Activated gamma-delta T cell treated with Interleukin-2 at 50 U/mL for 16 hours (primary cell): ENCODE measurements at regions not wholly inside any gene's neighbourhood (a gene's known extent, or its start where the extent isn't known, plus 50 kb on each side); places are given as distances from the start of the nearest gene placed in this dataset.

Experiments used
- DNase-seq: peaks from one replicate; pipeline ENCODE4 v3.0.0-alpha.2; 2020

DNA sequence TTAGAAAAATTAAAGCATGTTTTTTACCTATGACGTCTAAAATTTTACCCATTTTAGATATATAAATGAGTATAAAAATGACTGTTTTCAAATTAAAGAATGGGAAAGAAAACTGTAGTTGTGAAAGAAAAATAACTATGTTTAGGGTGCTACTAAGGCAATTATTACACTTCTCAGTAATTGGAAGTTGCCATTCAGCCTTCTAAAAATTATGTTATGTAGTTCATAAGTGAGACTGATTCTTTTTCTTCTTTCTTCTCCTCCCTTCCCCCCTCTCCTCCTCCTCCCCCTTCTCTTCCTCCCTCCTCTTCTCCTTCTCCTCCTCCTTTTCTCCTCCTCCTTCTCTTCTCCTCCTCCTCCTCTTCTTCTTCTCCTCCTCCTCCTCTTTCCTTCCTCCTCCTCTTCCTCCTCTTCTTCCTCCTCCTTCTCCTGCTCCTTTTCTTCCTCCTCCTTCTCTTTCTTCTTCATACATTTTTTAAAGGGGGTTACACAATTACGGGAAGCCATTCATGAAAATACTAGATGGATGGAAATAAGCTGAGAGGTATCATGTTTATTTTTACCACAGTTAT lies 223.6 kb downstream of the CETN3 start:
- no peak for DNase-seq

DNA sequence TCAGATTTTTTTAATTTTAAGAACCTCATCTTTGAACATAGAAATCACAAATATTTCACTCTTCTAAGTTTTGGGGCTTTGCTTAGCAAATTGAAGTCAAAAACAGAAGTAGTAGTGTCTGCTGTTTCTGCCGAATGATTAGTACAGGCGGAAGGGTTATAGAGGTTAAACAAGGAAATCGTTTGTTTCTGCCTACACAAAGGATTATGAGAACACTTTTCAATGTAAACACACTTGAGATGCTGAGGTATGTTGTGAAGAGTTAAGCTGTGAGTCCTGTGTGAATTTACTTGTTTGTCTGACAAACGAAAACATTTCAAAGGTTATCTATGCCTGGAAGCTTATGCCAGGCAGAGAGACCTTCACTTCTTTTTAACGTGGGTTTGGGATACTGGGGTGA lies 224.8 kb downstream of the CETN3 start:
- no peak for DNase-seq

DNA sequence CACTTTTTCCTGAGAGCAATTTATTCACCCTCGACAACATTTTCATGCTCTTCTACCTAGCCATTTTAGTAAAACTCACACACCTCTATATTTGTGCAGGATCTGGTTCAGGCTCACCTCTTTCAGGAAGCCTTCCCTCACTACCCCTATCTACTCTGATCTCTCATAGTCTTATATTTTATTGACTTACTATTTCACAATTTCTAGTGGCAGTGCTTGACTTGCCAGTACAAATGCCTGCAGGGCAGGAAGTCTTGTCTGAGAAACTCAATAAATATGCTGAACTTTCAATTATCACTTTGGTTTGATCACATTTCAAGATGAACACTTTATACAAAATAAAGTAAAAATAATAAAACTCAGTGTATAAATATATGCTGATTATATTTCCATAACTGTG lies 226.8 kb downstream of the CETN3 start:
- DNase-seq, result no peak

DNA sequence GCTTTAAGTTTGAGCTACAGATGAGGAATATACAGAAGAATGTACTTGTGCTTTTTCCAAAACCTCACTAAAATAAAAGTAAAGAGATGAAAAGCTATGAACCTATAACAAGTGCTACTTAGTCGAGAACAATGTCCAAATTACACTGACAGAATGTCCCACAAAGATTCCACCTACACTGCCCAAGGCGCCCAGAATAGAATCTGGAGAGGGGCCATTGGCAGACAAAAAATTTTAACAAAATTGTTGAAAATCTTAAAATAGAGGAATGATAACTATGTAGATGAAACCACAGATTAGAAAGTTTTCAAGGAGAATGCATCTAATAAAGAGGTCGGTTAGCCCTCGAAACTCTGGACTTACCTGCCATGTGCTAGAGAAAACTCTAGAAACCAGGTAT lies 235.3 kb downstream of the CETN3 start:
- no peak for DNase-seq

DNA sequence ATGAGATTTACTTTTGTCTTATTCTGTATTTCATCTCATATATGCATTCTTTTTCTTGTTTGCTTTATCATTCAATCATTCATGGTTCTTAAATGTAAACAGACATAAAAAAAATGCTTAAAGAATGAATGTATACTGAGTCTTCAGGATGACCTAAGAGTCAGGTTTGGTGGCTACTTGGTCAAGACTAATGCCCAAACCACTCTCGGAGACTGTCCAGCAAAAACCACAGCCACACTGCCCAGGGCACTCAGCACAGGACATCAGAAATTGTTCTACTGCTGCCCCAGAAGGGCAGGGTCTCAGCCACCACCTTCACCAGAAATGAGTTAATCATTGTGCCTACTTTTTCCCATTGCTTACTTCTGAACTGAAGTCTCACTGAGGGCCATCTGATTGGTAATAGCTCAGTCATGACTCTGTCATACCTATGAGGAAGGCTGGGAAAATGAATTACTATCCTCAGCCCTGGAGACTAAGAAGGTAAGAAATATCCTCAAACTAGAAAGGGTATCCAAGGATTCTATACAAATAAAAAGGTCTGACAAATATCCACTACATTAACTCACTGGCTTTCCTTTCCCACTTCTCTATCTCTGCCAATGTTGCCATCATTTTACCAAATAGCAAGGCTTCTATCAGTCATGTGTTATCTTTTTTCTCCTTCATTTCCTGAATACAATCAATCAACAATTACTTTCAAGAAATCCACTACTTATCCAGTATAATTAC lies 236.1 kb downstream of the CETN3 start:
- no peak for DNase-seq

DNA sequence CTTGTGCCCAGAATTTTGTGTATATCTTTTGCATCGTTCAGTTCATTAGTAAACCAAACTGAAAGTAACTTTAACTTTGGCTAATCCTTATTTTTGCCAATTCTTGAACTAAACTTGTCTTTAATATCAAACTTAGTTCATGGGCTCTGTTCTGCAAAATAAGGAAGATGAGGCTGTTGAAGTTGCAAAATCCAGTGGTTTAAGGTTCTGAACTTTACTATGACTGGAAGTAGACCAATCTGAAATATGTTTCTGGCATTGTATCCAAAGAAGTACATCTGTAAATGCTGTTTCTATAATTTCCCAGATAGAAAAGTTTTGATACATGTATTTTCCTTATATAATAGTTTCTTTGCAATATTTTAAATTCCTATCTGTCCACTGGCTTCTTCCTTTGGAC lies 238.1 kb downstream of the CETN3 start:
- DNase-seq, result no peak

DNA sequence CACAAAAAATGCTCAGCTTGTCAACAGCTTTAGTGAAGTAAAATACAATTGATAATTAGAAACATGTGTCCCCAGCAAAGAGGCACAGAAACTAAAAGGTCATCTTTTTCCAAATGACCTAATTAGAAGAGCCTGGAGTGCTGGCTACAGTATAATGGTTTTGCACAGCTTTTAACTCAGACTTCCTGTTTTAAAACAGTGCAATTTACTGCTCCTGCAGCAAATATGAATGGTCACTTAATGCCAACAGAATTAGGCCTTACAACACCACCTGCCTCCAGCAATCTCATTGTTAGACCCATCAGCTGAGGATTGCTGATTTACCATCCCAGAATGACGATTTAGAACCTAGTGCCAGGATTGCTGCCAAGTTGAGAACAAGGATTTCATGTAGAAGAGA lies 239.3 kb downstream of the CETN3 start:
- no peak for DNase-seq

DNA sequence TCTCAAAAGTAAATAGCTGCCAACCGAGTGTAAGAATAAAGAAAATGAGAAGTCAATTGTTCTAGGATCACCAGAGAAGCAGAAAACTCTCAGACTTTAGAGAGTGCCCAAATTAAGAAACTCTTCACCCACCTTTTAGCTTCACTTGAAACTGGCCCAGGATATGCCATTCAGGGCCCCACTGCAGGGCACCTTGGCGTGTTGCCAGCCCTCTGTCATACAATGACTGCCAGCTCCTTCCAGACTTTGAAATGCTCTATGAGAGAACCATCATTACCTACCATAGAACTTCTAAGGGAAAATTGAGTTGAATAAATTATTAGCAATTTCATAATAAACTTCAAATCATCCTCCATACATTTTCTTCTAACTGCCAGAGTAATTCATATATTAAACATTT lies 240.5 kb downstream of the CETN3 start:
- no peak for DNase-seq

DNA sequence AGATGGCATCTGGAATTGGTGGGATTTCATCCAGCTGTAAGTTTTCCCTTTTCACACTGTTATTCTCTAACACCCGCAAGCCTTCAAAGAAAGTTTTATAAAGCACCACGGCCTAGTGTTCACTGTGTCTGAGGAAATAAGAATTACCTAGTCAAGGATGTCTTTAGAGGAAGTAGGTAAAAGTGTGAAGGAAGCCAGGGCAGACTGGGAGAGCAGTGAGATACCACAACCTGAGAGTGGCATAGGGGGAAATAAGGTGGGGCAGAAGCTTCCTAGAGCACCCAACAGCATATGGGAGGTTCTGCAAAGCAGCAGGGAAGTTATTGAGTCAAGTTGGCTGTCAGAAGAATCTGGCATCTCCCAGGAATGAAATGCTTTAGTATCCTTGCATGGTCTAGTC lies 241.2 kb downstream of the CETN3 start:
- DNase-seq, result no peak

DNA sequence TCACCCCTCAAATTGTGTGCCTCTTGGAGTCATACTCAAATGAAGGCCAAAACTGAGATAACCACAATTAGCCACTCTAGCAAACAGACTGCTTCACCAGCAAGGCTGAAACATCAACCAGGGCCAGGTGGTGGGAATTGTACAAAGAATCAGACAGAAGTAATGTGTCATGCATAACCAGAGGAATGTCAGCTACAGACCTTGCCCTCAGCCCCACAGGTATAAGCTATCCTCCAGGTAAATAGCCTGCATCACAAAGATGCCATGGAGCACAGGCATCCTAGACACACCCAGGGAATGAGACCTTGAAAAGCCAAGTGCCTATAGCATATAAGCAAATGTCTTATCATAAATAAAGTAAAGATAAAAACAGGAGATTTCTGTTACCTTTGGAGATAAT lies 242.7 kb downstream of the CETN3 start:
- no peak for DNase-seq

DNA sequence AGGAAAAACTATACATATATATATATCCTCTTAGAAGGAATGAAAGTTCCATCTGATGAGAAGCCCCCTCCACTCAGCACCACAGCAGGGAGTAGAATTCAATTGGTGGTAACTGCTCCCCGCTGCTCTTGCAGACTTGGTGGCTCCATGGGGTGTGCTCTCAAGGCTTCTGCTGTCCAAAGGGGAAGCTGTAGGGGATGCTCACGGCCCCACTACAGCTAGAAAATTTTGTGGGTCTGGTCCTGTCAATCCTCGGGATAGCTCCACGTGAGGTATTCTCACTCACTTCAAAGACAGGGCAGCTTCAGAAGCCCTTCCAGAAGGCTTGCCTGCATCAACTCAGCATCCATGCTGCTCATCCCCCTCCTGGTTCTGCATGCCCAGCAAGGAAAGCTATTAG lies 247.2 kb downstream of the CETN3 start:
- no peak for DNase-seq

DNA sequence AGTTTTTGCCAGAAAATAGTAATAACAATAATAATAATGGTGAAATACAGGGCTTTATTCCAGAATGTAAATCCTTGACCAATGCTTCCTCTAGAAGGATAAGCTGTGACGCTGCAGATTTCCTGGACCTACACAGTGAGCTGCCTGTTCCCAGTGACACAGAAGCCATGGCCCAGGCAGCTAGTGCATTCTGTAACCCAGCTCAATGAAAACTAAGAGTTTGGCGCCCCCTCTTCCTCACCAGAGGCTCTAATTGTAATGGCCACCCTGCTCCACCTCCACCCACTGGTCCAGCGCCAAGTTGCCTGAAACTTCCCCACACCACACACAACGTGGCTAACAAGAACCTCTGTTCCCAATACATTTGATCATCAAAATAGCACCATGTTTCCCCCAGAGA lies 248.1 kb downstream of the CETN3 start:
- no peak for DNase-seq

DNA sequence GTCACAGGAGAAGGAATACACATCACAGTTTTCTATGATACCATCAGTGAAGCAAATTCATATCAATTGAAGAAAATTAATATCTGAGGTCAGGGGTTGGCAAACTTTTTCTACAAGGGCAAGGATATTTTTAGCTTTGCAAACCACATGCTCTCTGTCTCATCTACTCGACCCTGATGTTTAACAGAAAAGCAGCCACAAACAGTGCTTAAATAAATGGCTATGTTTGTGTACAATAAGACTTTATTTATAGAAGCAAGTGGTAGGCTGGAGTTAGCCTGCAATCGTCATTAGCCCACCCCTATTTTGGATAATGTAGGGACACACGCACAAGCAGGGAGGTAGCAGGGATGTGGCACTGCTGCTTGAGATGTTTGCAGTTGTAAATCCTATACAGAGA lies 251.4 kb downstream of the CETN3 start:
- DNase-seq, result no peak

DNA sequence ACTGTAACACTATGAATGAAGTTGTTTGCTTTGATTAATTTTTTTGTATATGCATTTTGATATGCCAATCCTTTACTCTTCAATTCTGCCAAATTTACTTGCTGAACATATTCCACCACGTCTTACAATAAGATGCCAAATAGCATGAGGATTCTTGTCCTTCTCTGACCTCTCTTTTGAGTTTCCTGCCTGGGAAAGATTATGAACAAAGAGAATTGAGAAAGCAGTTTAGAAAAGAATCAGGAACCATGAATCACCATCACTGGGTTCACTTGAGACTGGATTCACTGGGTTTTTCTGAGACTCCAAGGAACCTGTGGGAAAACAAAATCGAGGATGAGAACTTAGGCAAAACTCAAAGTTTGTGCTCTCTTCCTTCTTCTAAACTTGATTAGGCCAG lies 256.5 kb downstream of the CETN3 start:
- DNase-seq, result no peak

DNA sequence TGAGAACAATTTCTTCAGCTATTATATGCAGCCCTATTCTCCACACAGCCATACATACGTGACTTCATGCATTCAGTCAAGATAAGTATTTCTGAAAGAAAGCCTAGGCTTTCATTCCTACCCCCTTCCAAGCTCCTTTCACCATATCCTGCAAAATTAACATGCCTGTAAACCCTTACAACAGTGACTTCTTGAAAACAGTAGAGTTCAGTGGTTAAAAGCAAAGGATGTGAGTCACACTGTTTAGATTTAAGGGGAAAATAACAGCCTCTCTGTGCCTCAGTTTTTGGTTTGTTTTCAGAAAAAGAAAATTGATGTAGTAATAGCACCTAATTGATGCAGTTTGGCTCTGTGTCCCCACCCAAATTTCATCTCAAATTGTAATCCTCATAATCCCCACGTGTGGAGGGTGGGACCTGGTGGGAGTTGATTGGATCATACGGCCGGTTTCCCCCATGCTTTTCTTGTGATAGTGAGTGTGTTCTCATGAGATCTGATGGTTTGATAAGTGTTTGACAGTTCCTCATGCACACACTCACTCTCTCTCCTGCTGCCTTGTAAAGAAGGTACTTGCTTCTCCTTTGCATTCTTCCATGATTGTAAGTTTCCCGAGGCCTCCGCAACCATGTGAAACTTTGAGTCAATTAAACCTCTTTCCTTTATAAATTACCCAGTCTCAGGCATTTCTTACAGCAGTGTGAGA lies 264.8 kb downstream of the CETN3 start:
- no peak for DNase-seq

DNA sequence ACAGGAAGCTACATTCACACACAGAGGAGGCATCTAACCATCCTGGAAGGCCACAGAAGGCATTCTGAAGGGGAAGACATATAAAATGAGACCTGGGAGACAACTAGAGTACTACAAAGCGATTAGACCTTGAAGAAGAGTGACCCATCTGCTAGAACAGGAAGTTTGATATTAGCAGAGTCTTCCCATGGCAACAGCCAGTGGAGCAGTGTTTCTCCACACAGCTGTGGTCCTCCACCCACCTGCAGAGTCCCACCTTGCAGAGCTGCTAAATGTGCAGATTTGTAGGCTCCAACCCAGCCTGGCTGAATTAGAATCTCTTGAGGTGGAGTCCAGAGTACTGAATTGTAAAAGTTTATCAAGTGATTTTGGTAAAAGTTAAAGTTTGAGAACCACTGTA lies 267.0 kb downstream of the CETN3 start:
- DNase-seq, result no peak

DNA sequence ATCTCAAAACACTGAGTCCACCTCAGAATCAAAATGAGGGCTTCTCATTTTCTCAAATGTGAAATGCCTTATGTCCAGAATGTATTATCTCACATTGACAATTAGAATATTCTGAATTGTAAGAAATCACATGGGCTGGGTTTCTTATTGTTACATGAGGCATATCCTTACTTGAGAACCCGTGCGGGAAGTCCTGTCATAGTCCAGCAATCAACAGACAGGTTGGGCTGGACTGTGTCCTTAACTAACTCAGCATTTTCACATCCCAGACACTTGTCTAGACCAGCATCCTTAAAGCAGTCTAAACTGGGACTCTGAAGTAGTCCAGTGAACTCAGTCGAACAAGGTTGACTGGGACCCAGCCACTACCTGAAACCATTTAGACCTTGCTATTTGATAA lies 267.6 kb downstream of the CETN3 start:
- no peak for DNase-seq

DNA sequence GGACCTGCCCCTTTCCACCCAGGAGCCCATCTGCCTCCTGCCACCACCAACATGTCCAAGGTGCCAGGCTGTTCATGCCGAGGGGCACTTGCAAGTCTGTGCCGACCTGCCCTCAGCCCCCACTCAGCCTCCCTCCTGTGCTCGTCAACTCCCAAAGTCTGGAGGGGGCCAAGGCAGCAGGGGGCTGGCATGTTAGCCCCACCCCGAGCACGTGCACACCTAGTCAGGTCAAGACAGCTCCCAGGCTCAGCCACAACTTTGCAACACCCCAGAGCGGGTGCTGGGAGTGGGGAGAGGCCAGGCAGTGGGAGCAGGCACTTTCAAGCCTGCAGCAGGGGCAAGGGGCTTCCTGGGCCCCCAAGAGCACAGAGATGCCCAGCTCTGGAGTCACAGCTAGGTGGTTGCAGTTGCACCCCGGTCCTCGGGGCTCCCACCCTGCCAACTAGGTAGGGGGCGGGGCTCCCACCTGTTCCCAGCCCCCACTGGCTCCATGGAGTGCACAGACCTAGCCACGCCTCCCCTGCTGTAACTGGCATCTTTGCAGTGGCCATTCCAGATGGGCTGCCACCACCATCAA lies 272.5 kb downstream of the CETN3 start:
- no peak for DNase-seq

DNA sequence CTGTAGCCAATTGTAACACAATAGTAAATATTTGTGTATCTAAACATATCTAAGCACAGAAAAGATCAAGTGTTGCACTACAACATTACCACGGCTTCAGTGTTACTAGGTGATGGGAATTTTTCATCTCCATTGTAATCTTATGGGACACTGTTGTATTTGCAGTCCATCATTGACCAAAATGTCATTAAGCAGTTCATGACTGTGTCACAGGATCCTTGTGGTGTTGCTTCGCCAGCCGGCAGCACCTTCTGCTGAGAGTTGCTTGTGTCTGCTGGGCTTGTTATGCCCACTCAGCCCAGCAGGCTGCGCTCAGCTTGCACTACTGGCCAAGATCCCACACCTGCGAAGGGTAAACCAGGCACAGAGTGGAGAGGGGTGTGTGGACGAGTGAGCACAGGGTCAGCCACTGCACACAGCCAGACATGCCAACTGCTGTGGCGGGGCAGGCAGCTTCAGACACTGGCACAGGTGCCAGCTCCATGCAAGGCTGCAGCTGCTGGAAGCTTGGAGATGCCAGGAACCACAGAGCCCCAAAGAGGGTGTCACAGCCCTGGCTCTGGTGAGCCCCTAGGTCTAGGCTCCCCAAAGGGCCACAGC lies 273.7 kb downstream of the CETN3 start:
- DNase-seq, result no peak

DNA sequence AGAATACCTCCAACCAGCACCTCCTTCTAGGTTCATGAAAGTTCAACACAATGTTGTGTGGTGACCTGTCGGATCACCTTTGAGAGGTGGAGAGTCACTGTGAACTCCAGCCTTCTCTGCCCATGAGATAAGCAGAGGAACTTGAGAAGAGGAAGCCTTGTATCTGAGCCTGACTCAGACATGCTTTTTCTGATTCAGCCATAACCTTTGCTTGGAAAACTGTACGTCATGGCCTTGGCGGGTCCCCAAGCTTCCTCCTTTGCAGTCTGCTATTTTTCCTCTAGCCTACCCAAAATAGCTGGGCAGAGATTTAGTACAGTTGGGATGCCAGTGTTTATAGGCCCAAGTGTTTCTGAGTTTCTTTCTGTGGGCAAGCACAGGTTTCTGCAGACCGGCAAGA lies 274.7 kb downstream of the CETN3 start:
- DNase-seq, result no peak

DNA sequence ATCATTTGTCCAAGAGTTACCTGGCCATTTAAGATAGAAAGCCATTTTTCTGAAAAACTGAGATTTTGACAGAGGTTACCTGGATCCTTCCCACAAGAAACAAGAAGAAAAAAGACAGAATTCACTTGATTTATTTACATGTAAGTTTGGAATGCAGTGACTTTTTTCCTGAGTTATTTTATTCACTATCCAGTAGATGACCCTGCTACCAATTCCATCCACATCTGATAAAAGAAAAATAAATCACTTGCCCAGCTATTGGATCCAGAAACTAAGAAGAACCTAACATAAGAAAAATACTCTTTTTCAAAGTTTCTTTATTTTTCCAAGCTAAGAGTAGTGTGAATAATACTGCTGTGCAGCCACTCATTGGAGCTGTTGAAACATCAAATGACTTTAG lies 275.2 kb downstream of the CETN3 start:
- no peak for DNase-seq

DNA sequence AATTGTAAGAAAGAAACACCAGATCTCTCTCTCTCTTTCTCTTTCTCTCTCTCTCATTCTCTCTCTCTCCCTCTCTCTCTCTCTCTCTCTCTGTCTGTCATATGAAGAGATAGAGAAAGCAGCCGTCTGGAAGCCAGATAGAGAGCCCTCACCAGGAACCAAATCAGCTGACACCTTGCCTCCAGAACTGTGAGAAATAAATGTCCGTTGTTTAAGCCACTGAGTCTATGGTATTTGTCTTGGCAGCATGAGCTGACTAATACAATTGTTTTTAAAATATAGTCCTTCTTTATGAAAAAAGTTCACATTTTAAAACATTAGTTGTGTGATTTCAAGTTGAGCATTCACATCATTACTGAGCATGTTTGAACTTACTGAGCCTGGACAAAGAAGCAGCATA lies 275.6 kb downstream of the CETN3 start:
- no peak for DNase-seq

DNA sequence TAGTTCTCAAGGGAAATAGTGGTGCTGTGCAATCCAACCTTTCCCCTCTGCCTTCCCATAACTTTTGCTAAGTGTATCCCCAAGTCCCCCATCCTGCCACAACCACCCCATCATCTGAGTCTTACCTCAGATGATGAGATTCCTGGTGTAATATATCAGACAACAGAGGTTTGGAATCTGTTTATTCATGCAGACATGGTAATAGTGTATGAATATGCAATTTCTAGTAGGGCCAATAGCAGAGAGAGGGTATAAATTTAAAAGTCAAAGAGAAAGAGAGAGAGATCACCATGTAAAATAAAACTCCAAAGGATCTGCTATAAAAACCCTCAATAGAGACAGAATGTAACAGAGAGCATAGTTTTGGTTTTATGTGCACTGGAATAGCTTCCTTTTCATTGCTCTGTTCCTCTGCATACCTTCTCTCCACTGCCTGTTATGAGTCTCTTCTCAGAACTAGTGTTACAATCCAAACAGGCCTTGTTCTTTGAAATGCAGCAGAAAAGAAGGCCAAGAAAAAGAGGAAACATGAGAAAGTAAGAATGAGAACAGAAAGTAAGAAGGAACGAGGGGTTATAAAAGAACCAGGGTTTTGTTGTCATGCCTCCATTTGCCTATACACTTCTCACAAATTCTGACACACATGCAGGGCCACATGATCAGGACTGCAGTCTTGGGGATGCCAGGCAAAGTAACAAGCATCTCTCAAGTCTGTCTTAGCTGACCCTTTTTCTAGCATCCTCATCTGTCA lies 278.0 kb downstream of the CETN3 start:
- no peak for DNase-seq
